Spleen (tissue), 11 donors: ENCODE measurements at regions not wholly inside any gene's neighbourhood (a gene's known extent, or its start where the extent isn't known, plus 50 kb on each side); places are given as distances from the start of the nearest gene placed in this dataset.

Experiments
- DNase-seq: peaks from one replicate; pipeline ENCODE4 v3.0.0-alpha.2; 2020
- H3K27ac ChIP-seq, 8 donors: fragments of 200-600 bp; sonication (generic) in 7 of 8; 1 replicate in 4 of 8; 2 replicates in 4 of 8; pipeline versions ENCODE4 v1.5.0 to v1.8.0; 2016 to 2021; ENCODE audit warnings: inconsistent platforms in 4 of 8, mild to moderate bottlenecking in 4 of 8, moderate library complexity in 1 of 8
- H3K27me3 ChIP-seq, 7 donors: fragments of 200-600 bp; sonication (generic) in 6 of 7; replicated peaks in 1 of 7; 1 replicate in 4 of 7; 2 replicates in 3 of 7; pipeline versions ENCODE4 v1.5.0 to v1.8.0; 2016 to 2021; ENCODE audit warnings: inconsistent platforms in 3 of 7, mild to moderate bottlenecking in 1 of 7
- H3K36me3 ChIP-seq, 6 donors: fragments of 200-600 bp; sonication (generic) in 5 of 6; 1 replicate in 4 of 6; 2 replicates in 2 of 6; pipeline versions ENCODE4 v1.5.0 to v1.8.0; 2016 to 2021; ENCODE audit warnings: inconsistent platforms in 2 of 6
- H3K4me1 ChIP-seq, 6 donors: fragments of 200-600 bp; sonication (generic) in 5 of 6; 1 replicate in 3 of 6; 2 replicates in 3 of 6; pipeline versions ENCODE4 v1.5.0 to v1.8.0; 2016 to 2021; ENCODE audit warnings: inconsistent platforms in 3 of 6
- H3K4me3 ChIP-seq, 8 donors: fragments of 200-600 bp; sonication (generic) in 7 of 8; 1 replicate in 4 of 8; 2 replicates in 4 of 8; pipeline versions ENCODE4 v1.5.0 to v1.8.0; 2016 to 2021; ENCODE audit warnings: inconsistent platforms in 4 of 8, mild to moderate bottlenecking in 4 of 8, moderate library complexity in 2 of 8
- H3K9me3 ChIP-seq, 8 donors: fragments of 200-600 bp; sonication (generic) in 7 of 8; 1 replicate in 4 of 8; 2 replicates in 4 of 8; pipeline versions ENCODE4 v1.5.0 to v1.8.0; 2016 to 2021; ENCODE audit warnings: inconsistent platforms in 4 of 8
- POLR2A ChIP-seq, 3 donors: fragments of 450-650 bp; IDR thresholded peaks; one replicate each; pipeline ENCODE4 v1.5.1; 2017; ENCODE audit warnings: antibody characterized with exemption in 3 of 3, mild to moderate bottlenecking in 1 of 3
- POLR2AphosphoS5 ChIP-seq, 3 donors: sonication (generic); formaldehyde crosslinking; IDR thresholded peaks; one replicate each; pipeline ENCODE4 v1.5.1; 2017; ENCODE audit warnings: antibody characterized with exemption in 3 of 3
- WGBS, 5 donors: extraction: QIAGEN DNeasy Blood & Tissue Kit in 3 of 5; methylation state at CpG; one replicate each; pipeline versions ENCODE4 v1.1.5 to v1.1.7; 2013 to 2018; 5-methylcytosine and 5-hydroxymethylcytosine counted together
- intact Hi-C: fragments of 100-400 bp; cut with DNase I; formaldehyde crosslinking; loops from one replicate; pipeline ENCODE4 v1.15.0; 2023; ENCODE audit warnings: low total_unique reads
- TF ChIP-seq, protein P1 (sequence below), 11 experiments: fragments of 200-600 bp in 7 of 11; fragments of 450-650 bp in 4 of 11; sonication (generic) in 4 of 11; IDR thresholded peaks in 8 of 11; conservative IDR thresholded peaks in 3 of 11; 1 replicate in 7 of 11; 2 replicates in 4 of 11; pipeline versions ENCODE4 v1.4.0 to v1.8.0; 2016 to 2021; ENCODE audit warnings: antibody characterized with exemption in 11 of 11, inconsistent platforms in 4 of 11, mild to moderate bottlenecking in 1 of 11
- donor health status: healthy with polysubstance abuse.
- donor health status: DM: no; HTN: no; CAD: no; lungs with moderate emphysema.
- donor health status: DM: no; HTN: no; CAD: no.
- donor health status: Bipolar disorder and iron deficiency.
- donor health status: healthy.
- donor health status: DM: no; HTN: no; CAD: no.
- donor health status: DM: yes; HTN: yes; CAD: no.

- intact Hi-C loops = no loop called here
- no peaks in the 10 kb centered on the region for H3K4me1 ChIP-seq
- no peaks in the 10 kb centered on the region for H3K27me3 ChIP-seq
- TF ChIP-seq, protein P1, sequence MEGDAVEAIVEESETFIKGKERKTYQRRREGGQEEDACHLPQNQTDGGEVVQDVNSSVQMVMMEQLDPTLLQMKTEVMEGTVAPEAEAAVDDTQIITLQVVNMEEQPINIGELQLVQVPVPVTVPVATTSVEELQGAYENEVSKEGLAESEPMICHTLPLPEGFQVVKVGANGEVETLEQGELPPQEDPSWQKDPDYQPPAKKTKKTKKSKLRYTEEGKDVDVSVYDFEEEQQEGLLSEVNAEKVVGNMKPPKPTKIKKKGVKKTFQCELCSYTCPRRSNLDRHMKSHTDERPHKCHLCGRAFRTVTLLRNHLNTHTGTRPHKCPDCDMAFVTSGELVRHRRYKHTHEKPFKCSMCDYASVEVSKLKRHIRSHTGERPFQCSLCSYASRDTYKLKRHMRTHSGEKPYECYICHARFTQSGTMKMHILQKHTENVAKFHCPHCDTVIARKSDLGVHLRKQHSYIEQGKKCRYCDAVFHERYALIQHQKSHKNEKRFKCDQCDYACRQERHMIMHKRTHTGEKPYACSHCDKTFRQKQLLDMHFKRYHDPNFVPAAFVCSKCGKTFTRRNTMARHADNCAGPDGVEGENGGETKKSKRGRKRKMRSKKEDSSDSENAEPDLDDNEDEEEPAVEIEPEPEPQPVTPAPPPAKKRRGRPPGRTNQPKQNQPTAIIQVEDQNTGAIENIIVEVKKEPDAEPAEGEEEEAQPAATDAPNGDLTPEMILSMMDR (IDR thresholded peaks at IDR 0.05 in 8 of 11, conservative IDR thresholded peaks at IDR 0.05 in 3 of 11) = no peak
- TF ChIP-seq POLR2AphosphoS5 (IDR thresholded peaks at IDR 0.05) (no peak), POLR2A (IDR thresholded peaks at IDR 0.05) (no peak)
- H3K9me3 ChIP-seq = peaks cover 0 to 9% (median 3%) of the 10 kb centered on the region in 8 donors
- H3K36me3 ChIP-seq = no peaks in the 10 kb centered on the region
- no peak overlapping the region for H3K4me3 ChIP-seq
- DNase-seq = no peak
- WGBS, 5 donors = 50 to 86% (median 71%) methylated on average over 1 to 3 of the region's 3 CpGs
- H3K27ac ChIP-seq = no peak overlapping the region
Observed at GRCh38 chr4:175062183-175062592, 144.0 kb downstream of the ADAM29 start.

DNA sequence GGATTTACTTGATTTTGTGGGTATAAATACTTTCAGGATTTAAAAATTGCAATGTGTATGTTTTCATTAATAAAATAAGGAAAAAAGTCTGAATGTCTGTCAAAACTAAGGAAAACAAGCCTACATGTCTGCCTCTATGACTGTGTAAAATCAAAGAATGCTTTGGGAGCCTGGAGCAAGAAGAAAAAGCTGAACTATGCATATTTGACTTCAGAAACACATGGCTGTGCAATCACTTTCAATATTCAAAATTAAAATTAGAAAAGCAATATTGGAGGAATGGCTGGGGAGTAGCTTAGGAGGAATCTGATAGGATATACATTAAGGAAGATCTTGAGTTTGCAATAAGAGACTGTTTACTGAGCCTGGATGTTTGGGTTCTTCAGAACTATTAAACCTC is 147.1 kb downstream of the ADAM29 start:
- H3K27me3 ChIP-seq = no peaks in the 10 kb centered on the region
- no peak overlapping the region for H3K4me3 ChIP-seq
- TF ChIP-seq, protein P1 (IDR thresholded peaks at IDR 0.05 in 8 of 11, conservative IDR thresholded peaks at IDR 0.05 in 3 of 11) = no peak
- TF ChIP-seq POLR2AphosphoS5 (IDR thresholded peaks at IDR 0.05) (no peak), POLR2A (IDR thresholded peaks at IDR 0.05) (no peak)

DNA sequence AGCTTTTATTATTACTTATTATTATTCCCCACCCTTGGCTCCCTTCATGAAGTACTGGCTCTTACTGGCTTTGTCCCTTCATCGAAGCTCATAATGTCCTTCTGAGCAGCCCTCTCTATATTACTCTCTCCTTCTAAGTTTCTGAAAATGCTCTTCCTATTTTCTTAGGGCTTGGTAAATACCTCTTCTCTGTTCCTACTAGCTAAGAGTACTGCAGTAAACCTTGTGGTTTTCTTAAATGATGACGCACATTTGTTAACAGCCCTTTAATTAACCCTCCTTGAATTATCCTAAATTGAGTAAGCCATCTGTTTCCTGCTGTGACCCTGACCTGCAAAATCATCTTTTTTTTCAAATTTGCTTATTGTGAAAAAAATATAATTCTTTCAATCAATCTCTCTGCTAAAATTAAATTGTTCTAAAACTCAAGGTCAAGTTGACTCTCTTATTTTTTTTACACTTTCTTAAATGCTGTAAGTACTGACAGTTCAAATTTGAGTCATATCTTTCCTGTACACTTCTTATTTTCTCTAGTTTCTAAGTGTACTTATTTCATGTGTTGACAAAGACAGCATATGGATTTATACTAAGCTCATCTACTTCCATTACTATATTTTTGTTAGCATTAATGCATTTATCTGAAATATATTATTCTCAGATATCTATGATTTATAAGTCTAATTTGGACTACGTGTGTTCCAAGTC is 148.9 kb downstream of the ADAM29 start:
- Histone ChIP-seq H3K4me1 (no peaks in the 10 kb centered on the region), H3K27ac (no peak overlapping the region), H3K4me3 (no peak overlapping the region), H3K9me3 (peaks cover 0 to 6% (median 0%) of the 10 kb centered on the region in 8 donors), H3K27me3 (no peaks in the 10 kb centered on the region), H3K36me3 (no peaks in the 10 kb centered on the region)
- no peak for DNase-seq
- 33 to 57% (median 45%) methylated on average over 3 of the region's 3 CpGs for WGBS, 5 donors
- intact Hi-C loops = no loop called here
- TF ChIP-seq, protein P1 (IDR thresholded peaks at IDR 0.05 in 8 of 11, conservative IDR thresholded peaks at IDR 0.05 in 3 of 11) = no peak

More for the DNA sequence above, 147.1 kb downstream of the ADAM29 start:
- H3K4me1 ChIP-seq = no peaks in the 10 kb centered on the region
- DNase-seq = no peak
- intact Hi-C loops = no loop called here
- H3K9me3 ChIP-seq = peaks cover 0 to 7% (median 0%) of the 10 kb centered on the region in 8 donors
- no peak overlapping the region for H3K27ac ChIP-seq
- no peaks in the 10 kb centered on the region for H3K36me3 ChIP-seq

- no peaks in the 10 kb centered on the region for H3K9me3 ChIP-seq
- no peaks in the 10 kb centered on the region for H3K27me3 ChIP-seq
- TF ChIP-seq POLR2A (IDR thresholded peaks at IDR 0.05) (no peak), POLR2AphosphoS5 (IDR thresholded peaks at IDR 0.05) (no peak)
- TF ChIP-seq, protein P1 (IDR thresholded peaks at IDR 0.05 in 8 of 11, conservative IDR thresholded peaks at IDR 0.05 in 3 of 11) = no peak
- H3K27ac ChIP-seq = no peak overlapping the region
- no peak for DNase-seq
- no peak overlapping the region for H3K4me3 ChIP-seq
- intact Hi-C loops = no loop called here
- H3K4me1 ChIP-seq = no peaks in the 10 kb centered on the region
- no peaks in the 10 kb centered on the region for H3K36me3 ChIP-seq
Observed at GRCh38 chr4:175068266-175068665, 150.1 kb downstream of the ADAM29 start.
